Panc1 (cell line): ENCODE measurements at regions not wholly inside any gene's neighbourhood (a gene's known extent, or its start where the extent isn't known, plus 50 kb on each side); places are given as distances from the start of the nearest gene placed in this dataset.

Experiments used
- ATAC-seq: fragments of 200-7000 bp; cut with Tn5 transposase; 2 replicates; pipeline ENCODE4 v1.9.1; 2020; ENCODE audit warnings: mild to moderate bottlenecking, moderate library complexity
- BruUV-seq: library from RNA; stranded (reverse); fragments of 400-500 nt; replicated peaks from 2 replicates; lab custom pipeline; 2021; lab: Mats Ljungman, UMichigan
- CTCF ChIA-PET: fragments of 300-600 bp; sonication (Branson Sonifier 250); formaldehyde crosslinking; loops from one replicate; lab custom pipeline; 2022; ENCODE audit warnings: antibody characterized with exemption; lab: Charles Lee
- POLR2A ChIA-PET: fragments of 300-600 bp; sonication (Branson Sonifier 250); formaldehyde crosslinking; loops from one replicate; lab custom pipeline; 2022; ENCODE audit warnings: antibody characterized with exemption; lab: Charles Lee
- DNase-seq: peaks from one replicate; pipeline ENCODE4 v3.0.0-alpha.2; 2010; ENCODE audit warnings: low read depth, low spot score
- H3K27ac ChIP-seq: 2 replicates; pipeline ENCODE4 v1.5.1; 2011; ENCODE audit warnings: mild to moderate bottlenecking, low read length, inconsistent platforms
- H3K27me3 ChIP-seq: fragments of 200-500 bp; sonication (Bioruptor generic); 2 replicates; pipeline ENCODE4 v1.6.0; 2014; ENCODE audit warnings: low read length, inconsistent platforms; ENCODE audit not compliant: control insufficient read depth, insufficient read depth
- H3K36me3 ChIP-seq: fragments of 200-500 bp; sonication (Bioruptor generic); 2 replicates; pipeline ENCODE4 v1.5.1; 2014; ENCODE audit warnings: inconsistent platforms, mild to moderate bottlenecking, low read length, moderate library complexity; ENCODE audit not compliant: control insufficient read depth, insufficient read depth
- H3K4me1 ChIP-seq: 2 replicates; pipeline ENCODE4 v1.5.1; 2011; ENCODE audit warnings: inconsistent platforms, mild to moderate bottlenecking, low read length, moderate library complexity; ENCODE audit not compliant: control insufficient read depth, insufficient read depth
- H3K4me3 ChIP-seq, 2 experiments: 2 replicates each; pipeline ENCODE4 v1.5.1; 2011 to 2012; ENCODE audit warnings: low read depth in 2 of 2, low read length in 2 of 2, mild to moderate bottlenecking in 2 of 2, inconsistent platforms in 1 of 2, moderate library complexity in 1 of 2
- H3K9me3 ChIP-seq: fragments of 200-500 bp; sonication (Bioruptor generic); 2 replicates; pipeline ENCODE4 v1.5.1; 2014; ENCODE audit warnings: low read depth, mild to moderate bottlenecking, inconsistent platforms, low read length, moderate library complexity; ENCODE audit not compliant: control insufficient read depth, insufficient read depth
- CTCF ChIP-seq: fragments of 450-650 bp; IDR thresholded peaks from 2 replicates; pipeline ENCODE4 v1.5.1; 2017; ENCODE audit warnings: mild to moderate bottlenecking
- POLR2AphosphoS5 ChIP-seq: IDR thresholded peaks from 2 replicates; pipeline ENCODE4 v1.6.1; 2012; ENCODE audit warnings: mild to moderate bottlenecking, low read depth, low read length, moderate library complexity
- REST ChIP-seq, 2 experiments: IDR thresholded peaks; 2 replicates each; pipeline ENCODE4 v1.6.1; 2011 to 2012; ENCODE audit warnings: low read depth in 2 of 2, control low read depth in 1 of 2, low read length in 1 of 2, mild to moderate bottlenecking in 1 of 2, moderate library complexity in 1 of 2; ENCODE audit not compliant: insufficient read depth in 1 of 2
- SIN3A ChIP-seq: IDR thresholded peaks from 2 replicates; pipeline ENCODE4 v1.6.1; 2012; ENCODE audit warnings: low read depth, mild to moderate bottlenecking, low read length, moderate library complexity, borderline replicate concordance; ENCODE audit not compliant: insufficient read depth
- TCF7L2 ChIP-seq: IDR thresholded peaks from 2 replicates; pipeline ENCODE4 v1.6.1; 2011; ENCODE audit warnings: mild to moderate bottlenecking, low read depth, low read length, inconsistent platforms
- in situ Hi-C: cut with HindIII; loops from 2 replicates; pipeline ENCODE4 v1.10.0; 2016; ENCODE audit warnings: low sequenced_read_pairs, low pct_unique_long_range_greater_than_20kb
- intact Hi-C: fragments of 100-400 bp; cut with micrococcal nuclease; formaldehyde crosslinking; loops from one replicate; pipeline ENCODE4 v1.10.0; 2022; ENCODE audit not compliant: unreplicated experiment

- DNase-seq (no peak), ATAC-seq (no peak)
- POLR2A ChIA-PET, result interaction anchor here (0.6 kb wide), 1 partner anchor 280 kb away, joined by 4 read pairs; no protein-coding TSS in a partner anchor
- intact Hi-C loops, result no loop called here
- TF ChIP-seq CTCF, result no peak
- Histone ChIP-seq H3K36me3 (no peaks in the 10 kb centered on the region), H3K27ac (no peak overlapping the region), H3K9me3 (0 out of 2 replicates have a peak, but pooled peaks cover 5% of the 10 kb centered on the region), H3K27me3 (no peaks in the 10 kb centered on the region), H3K4me3 (no peak overlapping the region), H3K4me1 (no peaks in the 10 kb centered on the region)
- CTCF ChIA-PET, result no interaction called here
- in situ Hi-C loops, result no loop called here
- no TSS peak for BruUV-seq
Observed at GRCh38 chr6:140276133-140276532, 901.7 kb upstream of the CITED2 start.

GRCh38 chr6:140275725-140276124 lies 901.3 kb upstream of the CITED2 start:
- ATAC-seq (no peak), DNase-seq (no peak)
- Histone ChIP-seq H3K36me3 (no peaks in the 10 kb centered on the region), H3K4me3 (no peak overlapping the region), H3K4me1 (no peaks in the 10 kb centered on the region), H3K9me3 (0 out of 2 replicates have a peak, but pooled peaks cover 5% of the 10 kb centered on the region), H3K27me3 (no peaks in the 10 kb centered on the region), H3K27ac (no peak overlapping the region)
- POLR2A ChIA-PET, result interaction anchor here (0.6 kb wide), 1 partner anchor 280 kb away, joined by 4 read pairs; no protein-coding TSS in a partner anchor
- intact Hi-C loops, result no loop called here
- TF ChIP-seq POLR2AphosphoS5, result no peak
- no peak for TF ChIP-seq CTCF
- no peak for TF ChIP-seq SIN3A
- no peak for TF ChIP-seq REST (IDR thresholded peaks at IDR 0.05; ENCODE audit: insufficient read depth in 1 of 2, low read depth in 2 of 2, low read length in 1 of 2)
- TF ChIP-seq TCF7L2, result no peak
- in situ Hi-C loops, result no loop called here
- CTCF ChIA-PET, result no interaction called here
- BruUV-seq, result no TSS peak
